OCI-LY7 (cell line): ENCODE measurements at regions not wholly inside any gene's neighbourhood (a gene's known extent, or its start where the extent isn't known, plus 50 kb on each side); places are given as distances from the start of the nearest gene placed in this dataset.

Experiments used
- BruUV-seq: library from RNA; stranded (reverse); fragments of 400-500 nt; replicated peaks from 2 replicates; lab custom pipeline; 2021; lab: Mats Ljungman, UMichigan
- CTCF ChIA-PET: fragments of 300-600 bp; sonication (Branson Sonifier 250); formaldehyde crosslinking; loops from one replicate; lab custom pipeline; 2022; ENCODE audit warnings: antibody characterized with exemption; ENCODE audit not compliant: unreplicated experiment; lab: Charles Lee
- POLR2A ChIA-PET: fragments of 300-600 bp; sonication (Branson Sonifier 250); formaldehyde crosslinking; loops from one replicate; lab custom pipeline; 2022; ENCODE audit warnings: antibody characterized with exemption; lab: Charles Lee
- DNase-seq: peaks from one replicate; pipeline ENCODE4 v3.0.0-alpha.2; 2015; ENCODE audit warnings: low spot score
- H2AFZ ChIP-seq: fragments of 200-600 bp; sonication (generic), shearing (Covaris generic); 2 replicates; pipeline ENCODE4 v1.6.1; 2014; ENCODE audit warnings: mild to moderate bottlenecking, antibody characterized with exemption, low read length, moderate library complexity
- H3K27ac ChIP-seq: fragments of 200-600 bp; sonication (generic); 2 replicates; pipeline ENCODE4 v1.5.1; 2014; ENCODE audit warnings: mixed run types, low read depth, mild to moderate bottlenecking, moderate library complexity, low read length, inconsistent platforms; ENCODE audit not compliant: poor library complexity, severe bottlenecking
- H3K36me3 ChIP-seq: fragments of 200-600 bp; sonication (generic); 2 replicates; pipeline ENCODE4 v1.6.1; 2014; ENCODE audit warnings: mild to moderate bottlenecking, antibody characterized with exemption, low read length, moderate library complexity, mixed read lengths; ENCODE audit not compliant: insufficient read depth
- H3K4me1 ChIP-seq: fragments of 200-600 bp; sonication (generic); 2 replicates; pipeline ENCODE4 v1.5.1; 2014; ENCODE audit warnings: mild to moderate bottlenecking, low read length; ENCODE audit not compliant: insufficient read depth, poor library complexity, severe bottlenecking
- H3K4me2 ChIP-seq: fragments of 200-600 bp; sonication (generic); 2 replicates; pipeline ENCODE4 v1.6.1; 2014; ENCODE audit warnings: mild to moderate bottlenecking, low read length
- H3K4me3 ChIP-seq: fragments of 200-600 bp; sonication (generic); 2 replicates; pipeline ENCODE4 v1.5.1; 2014; ENCODE audit warnings: mild to moderate bottlenecking, low read depth, low read length; ENCODE audit not compliant: poor library complexity, severe bottlenecking
- H3K79me2 ChIP-seq: fragments of 200-600 bp; sonication (generic); 2 replicates; pipeline ENCODE4 v1.6.1; 2016; ENCODE audit warnings: low read depth, mild to moderate bottlenecking, low read length, moderate library complexity, mixed read lengths; ENCODE audit not compliant: insufficient read depth
- H3K9me2 ChIP-seq: fragments of 200-600 bp; sonication (generic); 2 replicates; pipeline ENCODE4 v1.6.1; 2016; ENCODE audit warnings: mild to moderate bottlenecking, low read length, mixed read lengths; ENCODE audit not compliant: insufficient read depth
- H3K9me3 ChIP-seq: fragments of 200-600 bp; sonication (generic); 2 replicates; pipeline ENCODE4 v1.6.1; 2014; ENCODE audit warnings: mild to moderate bottlenecking, mixed run types, low read length, mixed read lengths
- H4K20me1 ChIP-seq: fragments of 200-600 bp; sonication (generic); 2 replicates; pipeline ENCODE4 v1.6.1; 2014; ENCODE audit warnings: mild to moderate bottlenecking, antibody characterized with exemption, low read length, moderate library complexity, mixed read lengths; ENCODE audit not compliant: insufficient read depth
- CTCF ChIP-seq: fragments of 200-600 bp; sonication (generic); conservative IDR thresholded peaks from 2 replicates; pipeline ENCODE4 v1.5.1; 2014; ENCODE audit warnings: mild to moderate bottlenecking, antibody characterized with exemption, low read length, moderate library complexity, mixed read lengths
- EZH2phosphoT487 ChIP-seq: fragments of 200-600 bp; sonication (generic); IDR thresholded peaks from 2 replicates; pipeline ENCODE4 v1.6.1; 2018; ENCODE audit warnings: low read depth, borderline replicate concordance, mild to moderate bottlenecking, mixed run types, antibody characterized with exemption, low read length, moderate library complexity, mixed read lengths
- intact Hi-C: fragments of 100-400 bp; cut with micrococcal nuclease; formaldehyde crosslinking; loops from one replicate; pipeline ENCODE4 v1.10.0; 2022; ENCODE audit not compliant: unreplicated experiment

GRCh38 chr10:110388687-110389052 is 84.0 kb upstream of the SMNDC1 start:
- Histone ChIP-seq H3K27ac (peak overlapping the region; percentile 22), H3K4me3 (no peak overlapping the region), H2AFZ (peak overlapping the region; percentile 85; the same call in 1 of the 2 replicates), H3K4me1 (peaks cover 36% of the 10 kb centered on the region), H3K9me3 (no peaks in the 10 kb centered on the region), H3K36me3 (no peaks in the 10 kb centered on the region), H3K4me2 (peak overlapping the region; percentile 53), H4K20me1 (no peaks in the 10 kb centered on the region), H3K9me2 (no peaks in the 10 kb centered on the region), H3K79me2 (no peaks in the 10 kb centered on the region)
- intact Hi-C loops: loop anchor here (2.0 kb wide), 1 partner anchor 32 kb away; no protein-coding TSS in a partner anchor
- no peak for TF ChIP-seq CTCF
- no peak for TF ChIP-seq EZH2phosphoT487
- BruUV-seq: no TSS peak
- DNase-seq: no peak
- ChIA-PET POLR2A (interaction anchor here (0.8 to 1.2 kb wide), 4 partner anchors 21 to 34 kb away, joined by 3 to 4 read pairs (median 3); no protein-coding TSS in a partner anchor), CTCF (interaction anchor here (1.1 kb wide), 1 partner anchor 19 kb away, joined by 3 read pairs; no protein-coding TSS in a partner anchor)

DNA sequence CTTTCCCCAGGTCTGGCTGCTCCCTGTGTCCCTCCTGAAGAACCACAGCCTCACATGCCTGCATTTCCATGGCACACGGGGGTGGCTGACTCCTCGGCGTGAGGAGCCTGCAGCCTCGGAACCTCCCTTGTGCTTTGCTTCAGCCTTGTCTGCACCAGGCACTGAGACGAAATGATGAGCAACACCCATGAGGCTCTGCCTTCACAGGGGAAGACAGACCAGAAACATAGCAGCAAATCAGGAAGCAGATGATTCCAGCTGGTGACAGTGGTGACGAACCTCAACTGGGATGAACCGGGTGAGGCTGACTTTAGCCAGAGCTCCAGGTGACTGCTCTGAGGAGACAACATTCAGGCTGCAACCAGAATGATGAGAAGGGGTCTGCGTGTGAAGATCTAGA is 84.5 kb upstream of the SMNDC1 start:
- DNase-seq: no peak
- Histone ChIP-seq H3K4me2 (no peak overlapping the region), H3K4me1 (peaks cover 36% of the 10 kb centered on the region), H3K36me3 (no peaks in the 10 kb centered on the region), H3K79me2 (no peaks in the 10 kb centered on the region), H3K9me3 (no peaks in the 10 kb centered on the region), H3K27ac (no peak overlapping the region), H3K4me3 (no peak overlapping the region), H4K20me1 (no peaks in the 10 kb centered on the region), H2AFZ (no peak overlapping the region), H3K9me2 (no peaks in the 10 kb centered on the region)
- BruUV-seq: no TSS peak
- intact Hi-C loops: loop anchor here (2.0 kb wide), 1 partner anchor 32 kb away; no protein-coding TSS in a partner anchor
- CTCF ChIA-PET: no interaction called here
- TF ChIP-seq CTCF: no peak
- TF ChIP-seq EZH2phosphoT487: no peak
- POLR2A ChIA-PET: interaction anchor here (0.8 to 1.3 kb wide), 2 partner anchors 23 to 30 kb away, joined by 3 to 4 read pairs; no protein-coding TSS in a partner anchor

GRCh38 chr10:110391541-110391940 is 86.8 kb upstream of the SMNDC1 start:
- intact Hi-C loops: no loop called here
- CTCF ChIA-PET: no interaction called here
- H3K4me2 ChIP-seq: no peak overlapping the region
- POLR2A ChIA-PET: interaction anchor here (0.8 to 1.9 kb wide), 8 partner anchors 13 to 38 kb away, joined by 3 to 10 read pairs (median 4); no protein-coding TSS in a partner anchor
- no peaks in the 10 kb centered on the region for H3K79me2 ChIP-seq
- no peaks in the 10 kb centered on the region for H4K20me1 ChIP-seq
- no peak for DNase-seq
- no peaks in the 10 kb centered on the region for H3K9me3 ChIP-seq
- no peaks in the 10 kb centered on the region for H3K36me3 ChIP-seq
- BruUV-seq: no TSS peak
- no peak for TF ChIP-seq CTCF
- TF ChIP-seq EZH2phosphoT487: no peak
- no peak overlapping the region for H2AFZ ChIP-seq
- no peaks in the 10 kb centered on the region for H3K9me2 ChIP-seq
- peaks cover 39% of the 10 kb centered on the region for H3K4me1 ChIP-seq
- H3K4me3 ChIP-seq: no peak overlapping the region
- no peak overlapping the region for H3K27ac ChIP-seq
